ENCODE measurements at regions not wholly inside any gene's neighbourhood (a gene's known extent, or its start where the extent isn't known, plus 50 kb on each side); places are given as distances from the start of the nearest gene placed in this dataset.

DNA sequence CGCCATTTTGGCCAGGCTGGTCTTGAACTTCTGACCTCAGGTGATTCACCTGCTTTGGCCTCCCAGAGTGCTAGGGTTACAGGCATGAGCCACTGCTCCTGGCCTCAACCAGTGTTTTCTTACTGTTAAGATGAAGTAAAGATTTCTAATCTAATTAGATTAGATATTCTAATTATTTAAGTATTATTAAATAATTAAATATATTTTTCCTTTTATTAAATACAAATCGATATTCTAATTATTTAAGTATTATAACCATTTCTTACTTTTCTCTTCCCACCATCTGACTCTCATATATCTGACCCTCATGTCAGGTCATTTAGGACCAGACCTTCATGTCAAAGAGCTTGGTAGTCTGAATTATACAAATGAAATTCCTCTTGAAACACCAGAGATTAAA, 1291.9 kb upstream of the EPHA6 start:
- TF ChIP-seq, protein P1, sequence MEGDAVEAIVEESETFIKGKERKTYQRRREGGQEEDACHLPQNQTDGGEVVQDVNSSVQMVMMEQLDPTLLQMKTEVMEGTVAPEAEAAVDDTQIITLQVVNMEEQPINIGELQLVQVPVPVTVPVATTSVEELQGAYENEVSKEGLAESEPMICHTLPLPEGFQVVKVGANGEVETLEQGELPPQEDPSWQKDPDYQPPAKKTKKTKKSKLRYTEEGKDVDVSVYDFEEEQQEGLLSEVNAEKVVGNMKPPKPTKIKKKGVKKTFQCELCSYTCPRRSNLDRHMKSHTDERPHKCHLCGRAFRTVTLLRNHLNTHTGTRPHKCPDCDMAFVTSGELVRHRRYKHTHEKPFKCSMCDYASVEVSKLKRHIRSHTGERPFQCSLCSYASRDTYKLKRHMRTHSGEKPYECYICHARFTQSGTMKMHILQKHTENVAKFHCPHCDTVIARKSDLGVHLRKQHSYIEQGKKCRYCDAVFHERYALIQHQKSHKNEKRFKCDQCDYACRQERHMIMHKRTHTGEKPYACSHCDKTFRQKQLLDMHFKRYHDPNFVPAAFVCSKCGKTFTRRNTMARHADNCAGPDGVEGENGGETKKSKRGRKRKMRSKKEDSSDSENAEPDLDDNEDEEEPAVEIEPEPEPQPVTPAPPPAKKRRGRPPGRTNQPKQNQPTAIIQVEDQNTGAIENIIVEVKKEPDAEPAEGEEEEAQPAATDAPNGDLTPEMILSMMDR (IDR thresholded peaks at IDR 0.05): no peak
- TF ChIP-seq POLR2A (IDR thresholded peaks at IDR 0.05): no peak
